A673 (cell line): ENCODE measurements at regions not wholly inside any gene's neighbourhood (a gene's known extent, or its start where the extent isn't known, plus 50 kb on each side); places are given as distances from the start of the nearest gene placed in this dataset.

Experiments
- BruUV-seq: library from RNA; stranded (reverse); fragments of 400-500 nt; replicated peaks from 2 replicates; lab custom pipeline; 2021; lab: Mats Ljungman, UMichigan
- CTCF ChIA-PET: fragments of 300-600 bp; sonication (Branson Sonifier 250); formaldehyde crosslinking; loops from one replicate; lab custom pipeline; 2022; ENCODE audit warnings: antibody characterized with exemption; lab: Charles Lee
- POLR2A ChIA-PET: fragments of 300-600 bp; sonication (Branson Sonifier 250); formaldehyde crosslinking; loops from one replicate; lab custom pipeline; 2022; ENCODE audit warnings: antibody characterized with exemption; ENCODE audit not compliant: low non-redundant PET; lab: Charles Lee
- DNase-seq: peaks from one replicate; pipeline ENCODE4 v3.0.0-alpha.2; 2015; ENCODE audit warnings: low spot score
- H3K27ac ChIP-seq: fragments of 200-600 bp; sonication (generic); 2 replicates; pipeline ENCODE4 v1.5.1; 2016; ENCODE audit warnings: mixed run types, low read depth, mild to moderate bottlenecking, mixed read lengths, antibody characterized with exemption, low read length; ENCODE audit not compliant: poor library complexity, severe bottlenecking
- H3K27me3 ChIP-seq: fragments of 200-600 bp; sonication (generic); replicated peaks from 2 replicates; pipeline ENCODE4 v1.6.1; 2017; ENCODE audit warnings: mixed run types, low read depth, mild to moderate bottlenecking, mixed read lengths, antibody characterized with exemption, low read length; ENCODE audit not compliant: insufficient read depth, poor library complexity
- H3K36me3 ChIP-seq: fragments of 200-600 bp; sonication (generic); 2 replicates; pipeline ENCODE4 v1.6.1; 2016; ENCODE audit warnings: mixed run types, mild to moderate bottlenecking, mixed read lengths, antibody characterized with exemption, low read length; ENCODE audit not compliant: insufficient read depth, poor library complexity, severe bottlenecking
- H3K4me1 ChIP-seq: fragments of 200-600 bp; sonication (generic); 2 replicates; pipeline ENCODE4 v1.6.1; 2017; ENCODE audit warnings: mixed run types, mild to moderate bottlenecking, mixed read lengths, antibody characterized with exemption, low read length; ENCODE audit not compliant: insufficient read depth, poor library complexity, severe bottlenecking
- H3K4me3 ChIP-seq: fragments of 200-600 bp; sonication (generic); 2 replicates; pipeline ENCODE4 v1.5.1; 2016; ENCODE audit warnings: low read depth, mixed run types, mild to moderate bottlenecking, mixed read lengths, low read length; ENCODE audit not compliant: poor library complexity, severe bottlenecking
- H3K9me3 ChIP-seq: fragments of 200-600 bp; sonication (generic); 2 replicates; pipeline ENCODE4 v1.6.1; 2016; ENCODE audit warnings: mixed run types, low read depth, mild to moderate bottlenecking, mixed read lengths, antibody characterized with exemption, low read length; ENCODE audit not compliant: poor library complexity, severe bottlenecking
- CTCF ChIP-seq: fragments of 300-800, 200-600 bp; sonication (generic); conservative IDR thresholded peaks from 2 replicates; pipeline ENCODE4 v1.5.1; 2017; ENCODE audit warnings: low read depth, mild to moderate bottlenecking, antibody characterized with exemption, low read length, moderate library complexity, mixed read lengths
- EZH2 ChIP-seq: fragments of 200-600 bp; sonication (generic); IDR thresholded peaks from 2 replicates; pipeline ENCODE4 v1.6.1; 2017; ENCODE audit warnings: borderline replicate concordance, low read depth, mild to moderate bottlenecking, mixed read lengths, antibody characterized with exemption, low read length; ENCODE audit not compliant: poor library complexity, severe bottlenecking
- intact Hi-C: fragments of 100-400 bp; cut with micrococcal nuclease; formaldehyde crosslinking; loops from one replicate; pipeline ENCODE4 v1.10.0; 2022; ENCODE audit not compliant: unreplicated experiment

DNA sequence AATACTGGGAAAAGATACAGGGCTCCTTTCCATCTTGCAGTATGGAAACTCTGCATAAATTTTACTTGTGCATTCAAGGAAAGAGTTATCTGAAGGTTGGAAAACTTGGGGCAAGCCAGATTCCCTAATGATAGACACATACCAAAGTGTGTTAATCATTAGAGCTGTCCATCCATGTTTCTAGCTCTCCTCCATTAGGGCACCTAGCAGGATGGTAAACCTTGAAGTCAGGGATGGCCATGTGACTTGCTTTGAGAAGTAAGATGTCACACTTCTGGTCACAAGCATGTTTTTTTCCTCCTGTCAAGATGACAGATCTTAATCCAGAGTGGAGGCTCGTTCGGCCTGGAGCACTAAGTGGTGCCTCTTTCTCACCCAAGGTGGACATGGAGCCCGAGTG is 241.9 kb upstream of the RUNX1 start:
- TF ChIP-seq EZH2 = no peak
- TF ChIP-seq CTCF = no peak
- H3K27me3 ChIP-seq = peaks cover 24% of the 10 kb centered on the region
- H3K4me1 ChIP-seq = no peaks in the 10 kb centered on the region
- no peaks in the 10 kb centered on the region for H3K36me3 ChIP-seq
- no peak overlapping the region for H3K27ac ChIP-seq
- CTCF ChIA-PET = no interaction called here
- no TSS peak for BruUV-seq
- intact Hi-C loops = no loop called here
- DNase-seq = no peak
- H3K4me3 ChIP-seq = no peak overlapping the region
- POLR2A ChIA-PET = no interaction called here
- H3K9me3 ChIP-seq = peaks cover 12% of the 10 kb centered on the region

- TF ChIP-seq CTCF = no peak
- TF ChIP-seq EZH2 = no peak
- POLR2A ChIA-PET = no interaction called here
- Histone ChIP-seq H3K27me3 (peaks cover 16% of the 10 kb centered on the region), H3K36me3 (no peaks in the 10 kb centered on the region), H3K4me3 (no peak overlapping the region), H3K27ac (no peak overlapping the region), H3K4me1 (no peaks in the 10 kb centered on the region), H3K9me3 (peaks cover 12% of the 10 kb centered on the region)
- intact Hi-C loops = no loop called here
- BruUV-seq = no TSS peak
- DNase-seq = no peak
- CTCF ChIA-PET = no interaction called here
Measured at GRCh38 chr21:35288238-35288637, 239.1 kb upstream of the RUNX1 start.

DNA sequence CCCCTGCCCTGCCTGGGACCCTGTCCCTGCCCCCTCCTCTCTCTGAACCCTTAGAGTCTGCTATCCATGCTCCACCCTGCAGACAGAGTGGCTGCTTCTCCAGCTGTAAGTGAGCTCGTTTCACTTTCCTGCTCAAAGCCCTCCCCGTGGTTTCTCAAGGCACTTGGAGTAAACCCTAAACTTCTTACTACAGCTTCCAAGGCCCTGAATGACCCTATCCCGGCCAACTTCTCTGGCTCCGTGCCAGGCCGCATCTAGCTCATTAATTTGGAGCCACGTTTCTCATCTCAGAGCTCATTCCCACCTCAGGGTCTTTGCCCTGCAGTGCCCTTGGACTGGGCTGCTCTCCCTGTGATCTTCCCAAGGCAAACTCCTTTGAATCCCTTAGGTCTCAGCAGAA is 235.1 kb upstream of the RUNX1 start:
- no peaks in the 10 kb centered on the region for H3K36me3 ChIP-seq
- H3K27ac ChIP-seq = no peak overlapping the region
- no peak for DNase-seq
- BruUV-seq = no TSS peak
- TF ChIP-seq EZH2 (no peak), CTCF (no peak)
- POLR2A ChIA-PET = no interaction called here
- peaks cover 12% of the 10 kb centered on the region for H3K9me3 ChIP-seq
- H3K4me3 ChIP-seq = no peak overlapping the region
- CTCF ChIA-PET = no interaction called here
- no peaks in the 10 kb centered on the region for H3K27me3 ChIP-seq
- H3K4me1 ChIP-seq = no peaks in the 10 kb centered on the region
- intact Hi-C loops = no loop called here
